HG03354 (cell line): ENCODE measurements at regions not wholly inside any gene's neighbourhood (a gene's known extent, or its start where the extent isn't known, plus 50 kb on each side); places are given as distances from the start of the nearest gene placed in this dataset.

Experiments
- ATAC-seq: cut with Tn5 transposase; IDR thresholded peaks from one replicate; pipeline ENCODE4 v1.9.1; 2021; ENCODE audit warnings: mild to moderate bottlenecking; ENCODE audit not compliant: unreplicated experiment, poor library complexity, severe bottlenecking

GRCh38 chr5:12019306-12019705 is 115.1 kb upstream of the CTNND2 start:
- no peak for ATAC-seq

GRCh38 chr5:12017007-12017406 is 112.8 kb upstream of the CTNND2 start:
- ATAC-seq = no peak

- no peak for ATAC-seq
These were observed 112.0 kb upstream of the CTNND2 start for GRCh38 chr5:12016159-12016746.

GRCh38 chr5:12013351-12013750 is 109.1 kb upstream of the CTNND2 start:
- no peak for ATAC-seq

- ATAC-seq = no peak
These were observed 99.4 kb upstream of the CTNND2 start for GRCh38 chr5:12003680-12004079.

GRCh38 chr5:11998397-11998796 is 94.2 kb upstream of the CTNND2 start:
- no peak for ATAC-seq

GRCh38 chr5:11997942-11998341 is 93.7 kb upstream of the CTNND2 start:
- ATAC-seq = no peak

GRCh38 chr5:11992518-11992917 is 88.3 kb upstream of the CTNND2 start:
- ATAC-seq = no peak

GRCh38 chr5:11985993-11986392 is 81.7 kb upstream of the CTNND2 start:
- no peak for ATAC-seq

GRCh38 chr5:11984196-11984595 is 80.0 kb upstream of the CTNND2 start:
- ATAC-seq = no peak

- no peak for ATAC-seq
These were observed 77.7 kb upstream of the CTNND2 start for GRCh38 chr5:11981986-11982385.

- no peak for ATAC-seq
These were observed 73.7 kb upstream of the CTNND2 start for GRCh38 chr5:11977904-11978303.

- ATAC-seq = no peak
These were observed 69.2 kb upstream of the CTNND2 start for GRCh38 chr5:11973469-11973868.

GRCh38 chr5:11963227-11963626 is 59.0 kb upstream of the CTNND2 start:
- no peak for ATAC-seq

GRCh38 chr5:11962122-11962521 is 57.9 kb upstream of the CTNND2 start:
- ATAC-seq = no peak

- ATAC-seq = no peak
These were observed 54.1 kb upstream of the CTNND2 start for GRCh38 chr5:11958321-11958720.

GRCh38 chr5:11955331-11955730 is 51.1 kb upstream of the CTNND2 start:
- no peak for ATAC-seq
